GM12878 (cell line): ENCODE measurements at regions not wholly inside any gene's neighbourhood (a gene's known extent, or its start where the extent isn't known, plus 50 kb on each side); places are given as distances from the start of the nearest gene placed in this dataset.

Source experiments
- ATAC-seq: fragments of 200-7000 bp; cut with Tn5 transposase; 3 replicates; pipeline ENCODE4 v1.9.1; 2020; ENCODE audit warnings: mild to moderate bottlenecking, moderate library complexity
- BruUV-seq: library from RNA; stranded (reverse); fragments of 400-500 nt; replicated peaks from 2 replicates; lab custom pipeline; 2021; lab: Mats Ljungman, UMichigan
- CTCF ChIA-PET: fragments of 300-600 bp; sonication (Branson Sonifier 250); formaldehyde crosslinking; extraction: SDS; loops from one replicate; lab custom pipeline; 2021; ENCODE audit warnings: inconsistent platforms; lab: Yijun Ruan, JAX
- POLR2A ChIA-PET: fragments of 350-600 bp; formaldehyde crosslinking; extraction: SDS; loops from one replicate; lab custom pipeline; 2021; ENCODE audit warnings: inconsistent platforms; lab: Charles Lee
- RAD21 ChIA-PET: fragments of 300-600 bp; sonication (Branson Sonifier 250); formaldehyde crosslinking; loops from one replicate; lab custom pipeline; 2023; ENCODE audit warnings: antibody characterized with exemption; ENCODE audit not compliant: unreplicated experiment; lab: Charles Lee
- SMC1A ChIA-PET: fragments of 300-600 bp; sonication (Branson Sonifier 250); formaldehyde crosslinking; loops from one replicate; lab custom pipeline; 2023; ENCODE audit not compliant: unreplicated experiment, uncharacterized antibody; lab: Charles Lee
- DNase-seq: peaks from one replicate; pipeline ENCODE4 v3.0.0-alpha.2; 2011; ENCODE audit warnings: low read depth, low spot score
- FAIRE-seq: peaks from 3 replicates; lab custom pipeline; 2011; peaks lifted over from hg19 to GRCh38; lab: Jason Lieb, UNC
- H2AFZ ChIP-seq: 2 replicates; pipeline ENCODE4 v1.6.0; 2011; ENCODE audit warnings: low read depth, low read length, control low read depth; ENCODE audit not compliant: control insufficient read depth
- H3K27ac ChIP-seq: 2 replicates; pipeline ENCODE4 v1.5.1; 2011; ENCODE audit warnings: control low read depth; ENCODE audit not compliant: control insufficient read depth, insufficient read depth
- H3K27me3 ChIP-seq, 2 experiments: replicated peaks in 1 of 2; 2 replicates each; pipeline versions ENCODE4 v1.6.0 to v1.6.1; 2011; ENCODE audit warnings: low read length in 1 of 2; ENCODE audit not compliant: control insufficient read depth in 2 of 2, insufficient read depth in 2 of 2
- H3K36me3 ChIP-seq, 2 experiments: 2 replicates each; pipeline ENCODE4 v1.5.1; 2011; ENCODE audit warnings: low read length in 1 of 2; ENCODE audit not compliant: control insufficient read depth in 2 of 2, insufficient read depth in 2 of 2
- H3K4me1 ChIP-seq: 2 replicates; pipeline ENCODE4 v1.6.1; 2011; ENCODE audit warnings: mild to moderate bottlenecking, low read length, moderate library complexity, mixed read lengths; ENCODE audit not compliant: control insufficient read depth, insufficient read depth
- H3K4me2 ChIP-seq: 2 replicates; pipeline ENCODE4 v1.6.0; 2011; ENCODE audit warnings: control low read depth; ENCODE audit not compliant: control insufficient read depth, insufficient read depth
- H3K4me3 ChIP-seq: fragments of 200-600 bp; sonication (generic); 2 replicates; pipeline ENCODE4 v1.5.1; 2016
- H3K79me2 ChIP-seq: 2 replicates; pipeline ENCODE4 v1.6.0; 2011; ENCODE audit warnings: low read length; ENCODE audit not compliant: control insufficient read depth, insufficient read depth
- H3K9ac ChIP-seq: 2 replicates; pipeline ENCODE4 v1.8.0; 2011; ENCODE audit warnings: low read length, control low read depth, mixed read lengths; ENCODE audit not compliant: control insufficient read depth, insufficient read depth
- H3K9me3 ChIP-seq: replicated peaks from 3 replicates; pipeline ENCODE4 v1.5.1; 2011; ENCODE audit warnings: mild to moderate bottlenecking, low read length; ENCODE audit not compliant: control insufficient read depth, insufficient read depth
- H4K20me1 ChIP-seq: 2 replicates; pipeline ENCODE4 v1.6.0; 2011; ENCODE audit not compliant: control insufficient read depth, insufficient read depth
- BCL3 ChIP-seq: IDR thresholded peaks from 2 replicates; pipeline ENCODE4 v1.6.1; 2011; ENCODE audit warnings: borderline replicate concordance, low read depth, mild to moderate bottlenecking, moderate library complexity, low read length; ENCODE audit not compliant: insufficient read depth, poor library complexity, severe bottlenecking
- BMI1 ChIP-seq: fragments of 450-650 bp; IDR thresholded peaks from 2 replicates; pipeline ENCODE4 v1.6.1; 2016; ENCODE audit warnings: mild to moderate bottlenecking, moderate library complexity, borderline replicate concordance
- E2F8 ChIP-seq: fragments of 450-650 bp; IDR thresholded peaks from 2 replicates; pipeline ENCODE4 v1.6.1; 2018; ENCODE audit warnings: mild to moderate bottlenecking, low read depth, moderate library complexity; ENCODE audit not compliant: partially characterized antibody
- EP300 ChIP-seq, 2 experiments: fragments of 150-350 bp in 1 of 2; IDR thresholded peaks; 2 replicates each; pipeline ENCODE4 v1.6.1; 2011 to 2012; ENCODE audit warnings: low read depth in 2 of 2, low read length in 2 of 2, borderline replicate concordance in 1 of 2, improper control_type of control experiment in 1 of 2, inconsistent platforms in 1 of 2; ENCODE audit not compliant: control insufficient read depth in 1 of 2
- HSF1 ChIP-seq: fragments of 150-350 bp; IDR thresholded peaks from 2 replicates; pipeline ENCODE4 v1.6.1; 2014; ENCODE audit warnings: mild to moderate bottlenecking, low read depth, low read length
- IKZF1 ChIP-seq: fragments of 450-650 bp; conservative IDR thresholded peaks from 2 replicates; pipeline ENCODE4 v1.6.1; 2017; ENCODE audit warnings: antibody characterized with exemption, mild to moderate bottlenecking
- MTA2 ChIP-seq: fragments of 450-650 bp; IDR thresholded peaks from 2 replicates; pipeline ENCODE4 v1.6.1; 2016; ENCODE audit warnings: low read depth, mild to moderate bottlenecking, moderate library complexity
- NBN ChIP-seq: fragments of 450-650 bp; IDR thresholded peaks from 2 replicates; pipeline ENCODE4 v1.6.1; 2016
- NFXL1 ChIP-seq: fragments of 450-650 bp; IDR thresholded peaks from 2 replicates; pipeline ENCODE4 v1.6.1; 2017; ENCODE audit warnings: antibody characterized with exemption, mild to moderate bottlenecking, borderline replicate concordance
- POLR2AphosphoS2 ChIP-seq: IDR thresholded peaks from 2 replicates; pipeline ENCODE4 v1.6.1; 2011; ENCODE audit warnings: low read depth, mild to moderate bottlenecking, low read length, improper control_type of control experiment, moderate library complexity
- RCOR1 ChIP-seq: conservative IDR thresholded peaks from 2 replicates; pipeline ENCODE4 v1.6.1; 2012; ENCODE audit warnings: low read depth, low read length, improper control_type of control experiment
- RFX5 ChIP-seq: IDR thresholded peaks from 2 replicates; pipeline ENCODE4 v1.6.1; 2011; ENCODE audit warnings: low read depth, low read length, improper control_type of control experiment
- RUNX3 ChIP-seq: IDR thresholded peaks from 2 replicates; pipeline ENCODE4 v1.6.1; 2012; ENCODE audit warnings: low read length, inconsistent platforms
- SIX5 ChIP-seq: IDR thresholded peaks from 2 replicates; pipeline ENCODE4 v1.6.1; 2011; ENCODE audit warnings: mild to moderate bottlenecking, low read depth, low read length, moderate library complexity; ENCODE audit not compliant: severe bottlenecking
- STAT3 ChIP-seq: IDR thresholded peaks from 2 replicates; pipeline ENCODE4 v1.6.1; 2011; ENCODE audit warnings: low read depth, low read length, improper control_type of control experiment
- YBX1 ChIP-seq: fragments of 450-650 bp; IDR thresholded peaks from 2 replicates; pipeline ENCODE4 v1.6.1; 2016; ENCODE audit warnings: antibody characterized with exemption
- YY1 ChIP-seq: IDR thresholded peaks from 2 replicates; pipeline ENCODE4 v1.6.1; 2011; ENCODE audit warnings: low read depth, mild to moderate bottlenecking, low read length
- ZNF24 ChIP-seq: fragments of 450-650 bp; IDR thresholded peaks from 2 replicates; pipeline ENCODE4 v1.6.1; 2017; ENCODE audit warnings: antibody characterized with exemption, mild to moderate bottlenecking
- ZSCAN29 ChIP-seq: fragments of 450-650 bp; IDR thresholded peaks from 2 replicates; pipeline ENCODE4 v1.6.1; 2017; ENCODE audit warnings: mild to moderate bottlenecking, moderate library complexity
- ZZZ3 ChIP-seq: IDR thresholded peaks from 2 replicates; pipeline ENCODE4 v1.6.1; 2011; ENCODE audit warnings: low read depth; ENCODE audit not compliant: control insufficient read depth, insufficient read length
- WGBS: methylation state at CpG from one replicate; pipeline ENCODE4 v1.1.6; 2016; ENCODE audit warnings: low lambda C conversion rate; ENCODE audit not compliant: insufficient replicate concordance, insufficient coverage; ENCODE audit errors: missing lambda C conversion rate; 5-methylcytosine and 5-hydroxymethylcytosine counted together
- in situ Hi-C: fragments of 300-500 bp; cut with MboI; formaldehyde crosslinking; loops from 9 replicates; pipeline ENCODE4 v1.14.3; 2018; ENCODE audit warnings: mixed read lengths
- intact Hi-C: fragments of 100-400 bp; cut with micrococcal nuclease; formaldehyde crosslinking; loops from one replicate; pipeline ENCODE4 v1.14.2; 2022; ENCODE audit not compliant: unreplicated experiment

GRCh38 chr3:135452881-135453280 is 512.6 kb upstream of the PPP2R3A start:
- WGBS, result 45% methylated on average over 10 of the region's 10 CpGs
- ChIA-PET POLR2A (no interaction called here), CTCF (no interaction called here), RAD21 (no interaction called here), SMC1A (no interaction called here)
- no TSS peak for BruUV-seq
- Histone ChIP-seq H3K4me2 (no peak overlapping the region), H3K27me3 (no peaks in the 10 kb centered on the region), H2AFZ (no peak overlapping the region), H3K4me1 (no peaks in the 10 kb centered on the region), H3K9ac (no peak overlapping the region), H3K27ac (no peak overlapping the region), H3K79me2 (no peaks in the 10 kb centered on the region), H3K9me3 (no peaks in the 10 kb centered on the region), H4K20me1 (no peaks in the 10 kb centered on the region), H3K4me3 (no peak overlapping the region)
- ATAC-seq (no peak), FAIRE-seq (no peak), DNase-seq (no peak)
- in situ Hi-C loops, result no loop called here
- no peak for TF ChIP-seq BMI1
- no peak for TF ChIP-seq SIX5
- no peak for TF ChIP-seq YBX1
- TF ChIP-seq EP300 (IDR thresholded peaks at IDR 0.05; ENCODE audit: borderline replicate concordance in 1 of 2, control insufficient read depth in 1 of 2, low read depth in 2 of 2, low read length in 2 of 2), result no peak
- TF ChIP-seq RCOR1, result no peak
- no peak for TF ChIP-seq BCL3
- no peak for TF ChIP-seq RUNX3
- no peak for TF ChIP-seq NFXL1
- TF ChIP-seq MTA2, result no peak
- no peak for TF ChIP-seq STAT3
- TF ChIP-seq IKZF1, result no peak
- no peak for TF ChIP-seq YY1
- TF ChIP-seq ZSCAN29, result no peak
- no peak for TF ChIP-seq RFX5
- no peak for TF ChIP-seq NBN
- TF ChIP-seq POLR2AphosphoS2, result no peak
- TF ChIP-seq E2F8, result no peak
- TF ChIP-seq ZNF24, result no peak
- TF ChIP-seq HSF1, result no peak
- no peak for TF ChIP-seq ZZZ3
- TF ChIP-seq, all 136 proteins: peak for 0
- no peaks in the 10 kb centered on the region for H3K36me3 ChIP-seq
- intact Hi-C loops, result no loop called here
